A673 (cell line): ENCODE measurements at regions not wholly inside any gene's neighbourhood (a gene's known extent, or its start where the extent isn't known, plus 50 kb on each side); places are given as distances from the start of the nearest gene placed in this dataset.

Experiments
- EZH2 ChIP-seq: fragments of 200-600 bp; sonication (generic); IDR thresholded peaks from 2 replicates; pipeline ENCODE4 v1.6.1; 2017; ENCODE audit warnings: borderline replicate concordance, low read depth, mild to moderate bottlenecking, mixed read lengths, antibody characterized with exemption, low read length; ENCODE audit not compliant: poor library complexity, severe bottlenecking
- TF ChIP-seq, protein P1 (sequence below): fragments of 300-800, 200-600 bp; sonication (generic); conservative IDR thresholded peaks from 2 replicates; pipeline ENCODE4 v1.5.1; 2017; ENCODE audit warnings: low read depth, mild to moderate bottlenecking, antibody characterized with exemption, low read length, moderate library complexity, mixed read lengths

DNA sequence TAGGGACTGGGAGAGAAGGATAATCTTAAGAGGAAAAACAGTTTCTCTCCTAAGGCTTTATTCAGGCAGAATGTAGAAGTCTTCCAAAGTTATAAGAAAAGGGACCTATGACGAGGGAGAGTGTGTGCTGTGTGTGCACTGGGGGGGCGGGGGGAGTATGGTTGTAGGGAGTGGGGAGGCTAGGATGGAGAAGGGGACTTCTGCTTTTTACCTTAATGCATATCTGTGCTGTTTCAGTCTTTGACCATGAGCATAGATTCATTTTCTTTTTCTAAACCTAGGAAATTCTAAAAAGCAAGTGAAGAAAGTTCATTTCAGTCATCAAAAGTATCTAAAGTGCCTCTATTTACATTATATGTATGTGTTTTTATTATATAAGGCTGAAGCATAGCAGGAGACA, 52.6 kb upstream of the RASA2 start:
- TF ChIP-seq, protein P1, sequence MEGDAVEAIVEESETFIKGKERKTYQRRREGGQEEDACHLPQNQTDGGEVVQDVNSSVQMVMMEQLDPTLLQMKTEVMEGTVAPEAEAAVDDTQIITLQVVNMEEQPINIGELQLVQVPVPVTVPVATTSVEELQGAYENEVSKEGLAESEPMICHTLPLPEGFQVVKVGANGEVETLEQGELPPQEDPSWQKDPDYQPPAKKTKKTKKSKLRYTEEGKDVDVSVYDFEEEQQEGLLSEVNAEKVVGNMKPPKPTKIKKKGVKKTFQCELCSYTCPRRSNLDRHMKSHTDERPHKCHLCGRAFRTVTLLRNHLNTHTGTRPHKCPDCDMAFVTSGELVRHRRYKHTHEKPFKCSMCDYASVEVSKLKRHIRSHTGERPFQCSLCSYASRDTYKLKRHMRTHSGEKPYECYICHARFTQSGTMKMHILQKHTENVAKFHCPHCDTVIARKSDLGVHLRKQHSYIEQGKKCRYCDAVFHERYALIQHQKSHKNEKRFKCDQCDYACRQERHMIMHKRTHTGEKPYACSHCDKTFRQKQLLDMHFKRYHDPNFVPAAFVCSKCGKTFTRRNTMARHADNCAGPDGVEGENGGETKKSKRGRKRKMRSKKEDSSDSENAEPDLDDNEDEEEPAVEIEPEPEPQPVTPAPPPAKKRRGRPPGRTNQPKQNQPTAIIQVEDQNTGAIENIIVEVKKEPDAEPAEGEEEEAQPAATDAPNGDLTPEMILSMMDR, result no peak
- no peak for TF ChIP-seq EZH2
